ENCODE measurements at regions not wholly inside any gene's neighbourhood (a gene's known extent, or its start where the extent isn't known, plus 50 kb on each side); places are given as distances from the start of the nearest gene placed in this dataset.
"Not testable (repeated sequence)": the region's sequence is repeated elsewhere in the genome, so short reads cannot be mapped to it uniquely, and the experiment has no call there.

GRCh38 chr4:171334549-171334948 is 478.7 kb upstream of the GALNTL6 start:
- TF ChIP-seq FOSL2 (IDR thresholded peaks at IDR 0.05) = no peak
- TF ChIP-seq FOSL2 (CRISPR knock-in tag; IDR thresholded peaks at IDR 0.05) = no peak
- ATAC-seq = no peak
- CTCF ChIA-PET = interaction anchor here (0.6 kb wide), 1 partner anchor 153 kb away, joined by 3 read pairs; no protein-coding TSS in a partner anchor
- DNase-seq (ENCODE audit: low read depth in 1 of 2, low spot score in 1 of 2) = no peak
- WGBS (ENCODE audit: missing lambda C conversion rate) = 29% methylated on average over 4 of the region's 4 CpGs
- no peak overlapping the region for H3K4me2 ChIP-seq
- POLR2A ChIA-PET = no interaction called here
- H3K4me1 ChIP-seq = no peaks in the 10 kb centered on the region
- H3K4me3 ChIP-seq = no peak overlapping the region
- no peak for FAIRE-seq
- H3K27ac ChIP-seq = no peak overlapping the region
- H3K9me3 ChIP-seq = no peaks in the 10 kb centered on the region

GRCh38 chr4:171308661-171309060 is 504.5 kb upstream of the GALNTL6 start:
- DNase-seq (ENCODE audit: low read depth in 1 of 2, low spot score in 1 of 2) = no peak
- H3K4me2 ChIP-seq = no peak overlapping the region
- no peaks in the 10 kb centered on the region for H3K9me3 ChIP-seq
- ChIA-PET CTCF (no interaction called here), POLR2A (no interaction called here)
- H3K27ac ChIP-seq = no peak overlapping the region
- H3K4me1 ChIP-seq = no peaks in the 10 kb centered on the region
- no peak overlapping the region for H3K4me3 ChIP-seq
- no peak for ATAC-seq
- no peak for FAIRE-seq
- TF ChIP-seq, protein P1, sequence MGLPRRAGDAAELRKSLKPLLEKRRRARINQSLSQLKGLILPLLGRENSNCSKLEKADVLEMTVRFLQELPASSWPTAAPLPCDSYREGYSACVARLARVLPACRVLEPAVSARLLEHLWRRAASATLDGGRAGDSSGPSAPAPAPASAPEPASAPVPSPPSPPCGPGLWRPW (IDR thresholded peaks at IDR 0.05) = no peak
- TF ChIP-seq GATA3 (IDR thresholded peaks at IDR 0.05; ENCODE audit: borderline replicate concordance) (no peak), KDM1A (IDR thresholded peaks at IDR 0.05; ENCODE audit: low read depth) (no peak), ZSCAN20 (CRISPR knock-in tag; IDR thresholded peaks at IDR 0.05) (no peak), PHF8 (IDR thresholded peaks at IDR 0.05; ENCODE audit: borderline replicate concordance, low read depth) (no peak), MAZ (IDR thresholded peaks at IDR 0.05; ENCODE audit: borderline replicate concordance, low read depth, low read length) (no peak), JUNB (IDR thresholded peaks at IDR 0.05) (no peak), RAD21 (conservative IDR thresholded peaks at IDR 0.05 in 1 of 2, IDR thresholded peaks at IDR 0.05 in 1 of 2) (no peak), ATOH8 (CRISPR knock-in tag; IDR thresholded peaks at IDR 0.05; ENCODE audit: low read depth) (no peak), POLR2A (IDR thresholded peaks at IDR 0.05; ENCODE audit: low read length) (no peak), FOXS1 (CRISPR knock-in tag; IDR thresholded peaks at IDR 0.05) (no peak), NPAS2 (CRISPR knock-in tag; IDR thresholded peaks at IDR 0.05; ENCODE audit: borderline replicate concordance) (no peak), ZC3H11A (IDR thresholded peaks at IDR 0.05) (no peak), FOSB (CRISPR knock-in tag; IDR thresholded peaks at IDR 0.05) (no peak)

DNA sequence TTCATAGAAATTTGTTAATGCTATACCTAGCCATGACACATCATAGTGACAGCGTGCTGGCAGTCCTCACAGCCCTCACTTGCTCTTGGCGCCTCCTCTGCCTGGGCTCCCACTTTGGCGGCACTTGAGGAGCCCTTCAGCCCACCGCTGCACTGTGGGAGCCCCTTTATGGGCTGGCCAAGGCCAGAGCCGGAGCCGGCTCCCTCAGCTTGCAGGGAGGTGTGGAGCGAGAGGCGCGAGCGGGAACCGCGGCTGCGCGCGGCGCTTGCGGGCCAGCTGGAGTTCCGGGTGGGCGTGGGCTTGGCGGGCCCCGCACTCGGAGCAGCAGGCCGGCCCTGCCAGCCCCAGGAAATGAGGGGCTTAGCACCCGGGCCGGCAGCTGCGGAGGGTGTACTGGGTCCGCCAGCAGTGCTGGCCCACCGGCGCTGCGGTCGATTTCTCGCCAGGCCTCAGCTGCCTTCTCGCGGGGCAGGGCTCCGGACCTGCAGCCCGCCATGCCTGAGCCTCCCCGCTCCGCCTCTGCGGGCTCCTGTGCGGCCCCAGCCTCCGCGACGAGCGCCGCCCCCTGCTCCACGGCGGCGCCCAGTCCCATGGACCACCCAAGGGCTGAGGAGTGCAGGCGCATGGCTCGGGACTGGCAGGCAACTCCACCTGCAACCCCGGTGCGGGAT is 515.0 kb upstream of the GALNTL6 start:
- H3K4me2 ChIP-seq; H3K9me3 ChIP-seq; FAIRE-seq; H3K4me3 ChIP-seq; DNase-seq (ENCODE audit: low read depth in 1 of 2, low spot score in 1 of 2); H3K27ac ChIP-seq; POLR2A ChIA-PET; CTCF ChIA-PET; ATAC-seq; H3K4me1 ChIP-seq: not testable (repeated sequence)
- 78% methylated on average over 14 of the region's 52 CpGs for WGBS (ENCODE audit: missing lambda C conversion rate)

DNA sequence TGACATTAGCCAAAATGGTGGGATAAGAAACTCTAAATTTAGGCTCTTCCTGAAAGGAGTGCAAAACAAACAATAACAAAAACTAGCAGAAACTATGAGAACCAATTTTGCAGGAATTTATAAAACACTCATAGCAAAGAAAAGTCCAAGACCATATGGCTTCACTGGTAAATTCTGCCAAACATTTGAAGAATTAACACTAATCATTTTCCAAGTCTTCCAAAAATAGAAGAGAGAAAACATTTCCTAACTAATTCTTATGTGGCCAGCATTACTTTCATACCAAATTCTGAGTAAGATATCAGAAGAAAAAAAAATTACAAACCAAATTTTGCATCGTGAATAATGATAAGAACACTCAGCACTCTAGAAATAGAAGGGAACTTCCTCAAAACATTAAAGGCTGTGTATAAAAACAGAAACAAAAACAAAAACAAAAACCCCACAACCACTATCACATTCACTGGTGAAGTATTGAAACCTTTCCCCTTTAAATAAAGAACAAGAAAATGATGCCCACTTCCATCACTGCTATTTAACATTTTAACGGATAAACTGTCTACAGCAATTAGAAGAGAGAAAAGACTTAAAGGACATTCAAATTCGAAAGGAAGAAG is 524.3 kb upstream of the GALNTL6 start:
- POLR2A ChIA-PET = no interaction called here
- H3K9me3 ChIP-seq = no peaks in the 10 kb centered on the region
- no peak overlapping the region for H3K4me3 ChIP-seq
- 29% methylated on average over 3 of the region's 3 CpGs for WGBS (ENCODE audit: missing lambda C conversion rate)
- TF ChIP-seq, protein P2, sequence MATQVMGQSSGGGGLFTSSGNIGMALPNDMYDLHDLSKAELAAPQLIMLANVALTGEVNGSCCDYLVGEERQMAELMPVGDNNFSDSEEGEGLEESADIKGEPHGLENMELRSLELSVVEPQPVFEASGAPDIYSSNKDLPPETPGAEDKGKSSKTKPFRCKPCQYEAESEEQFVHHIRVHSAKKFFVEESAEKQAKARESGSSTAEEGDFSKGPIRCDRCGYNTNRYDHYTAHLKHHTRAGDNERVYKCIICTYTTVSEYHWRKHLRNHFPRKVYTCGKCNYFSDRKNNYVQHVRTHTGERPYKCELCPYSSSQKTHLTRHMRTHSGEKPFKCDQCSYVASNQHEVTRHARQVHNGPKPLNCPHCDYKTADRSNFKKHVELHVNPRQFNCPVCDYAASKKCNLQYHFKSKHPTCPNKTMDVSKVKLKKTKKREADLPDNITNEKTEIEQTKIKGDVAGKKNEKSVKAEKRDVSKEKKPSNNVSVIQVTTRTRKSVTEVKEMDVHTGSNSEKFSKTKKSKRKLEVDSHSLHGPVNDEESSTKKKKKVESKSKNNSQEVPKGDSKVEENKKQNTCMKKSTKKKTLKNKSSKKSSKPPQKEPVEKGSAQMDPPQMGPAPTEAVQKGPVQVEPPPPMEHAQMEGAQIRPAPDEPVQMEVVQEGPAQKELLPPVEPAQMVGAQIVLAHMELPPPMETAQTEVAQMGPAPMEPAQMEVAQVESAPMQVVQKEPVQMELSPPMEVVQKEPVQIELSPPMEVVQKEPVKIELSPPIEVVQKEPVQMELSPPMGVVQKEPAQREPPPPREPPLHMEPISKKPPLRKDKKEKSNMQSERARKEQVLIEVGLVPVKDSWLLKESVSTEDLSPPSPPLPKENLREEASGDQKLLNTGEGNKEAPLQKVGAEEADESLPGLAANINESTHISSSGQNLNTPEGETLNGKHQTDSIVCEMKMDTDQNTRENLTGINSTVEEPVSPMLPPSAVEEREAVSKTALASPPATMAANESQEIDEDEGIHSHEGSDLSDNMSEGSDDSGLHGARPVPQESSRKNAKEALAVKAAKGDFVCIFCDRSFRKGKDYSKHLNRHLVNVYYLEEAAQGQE (IDR thresholded peaks at IDR 0.05) = no peak
- TF ChIP-seq HOXB5 (CRISPR knock-in tag; IDR thresholded peaks at IDR 0.05) = no peak
- TF ChIP-seq EHF (CRISPR knock-in tag; IDR thresholded peaks at IDR 0.05) = no peak
- no peak for TF ChIP-seq ESRRA (IDR thresholded peaks at IDR 0.05; ENCODE audit: borderline replicate concordance, low read length)
- no peak for TF ChIP-seq KDM1A (IDR thresholded peaks at IDR 0.05; ENCODE audit: low read depth)
- TF ChIP-seq, protein P1 (IDR thresholded peaks at IDR 0.05) = no peak
- H3K4me1 ChIP-seq = no peaks in the 10 kb centered on the region
- ATAC-seq (no peak), FAIRE-seq (no peak), DNase-seq (ENCODE audit: low read depth in 1 of 2, low spot score in 1 of 2) (no peak)
- no peak overlapping the region for H3K4me2 ChIP-seq
- H3K27ac ChIP-seq = no peak overlapping the region
- CTCF ChIA-PET = no interaction called here

Measured in A549 (cell line).